ENCODE measurements at regions not wholly inside any gene's neighbourhood (a gene's known extent, or its start where the extent isn't known, plus 50 kb on each side); places are given as distances from the start of the nearest gene placed in this dataset.

DNA sequence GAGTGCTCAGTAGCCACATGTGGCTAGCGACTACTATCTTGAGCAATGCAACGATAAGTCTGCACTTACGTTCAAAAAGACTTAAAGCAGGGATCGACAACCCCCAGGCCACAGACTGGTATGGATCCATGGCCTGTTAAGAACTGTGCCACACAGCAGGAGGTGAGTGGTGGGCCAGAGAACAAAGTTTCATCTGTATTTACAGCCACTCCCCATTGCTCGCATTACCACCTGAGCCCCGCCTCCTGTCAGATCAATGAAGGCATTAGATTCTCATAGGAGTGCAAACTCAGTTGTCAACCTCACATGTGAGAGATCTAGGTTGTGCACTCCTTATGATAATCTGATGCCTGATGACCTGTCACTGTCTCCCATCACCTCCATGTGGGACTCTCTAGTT lies 103.6 kb upstream of the ZRANB2 start:
- no peak for DNase-seq (ENCODE audit: low read depth)
- in situ Hi-C loops (cut with HindIII; ENCODE audit: low sequenced_read_pairs), result no loop called here
- TF ChIP-seq, protein P1, sequence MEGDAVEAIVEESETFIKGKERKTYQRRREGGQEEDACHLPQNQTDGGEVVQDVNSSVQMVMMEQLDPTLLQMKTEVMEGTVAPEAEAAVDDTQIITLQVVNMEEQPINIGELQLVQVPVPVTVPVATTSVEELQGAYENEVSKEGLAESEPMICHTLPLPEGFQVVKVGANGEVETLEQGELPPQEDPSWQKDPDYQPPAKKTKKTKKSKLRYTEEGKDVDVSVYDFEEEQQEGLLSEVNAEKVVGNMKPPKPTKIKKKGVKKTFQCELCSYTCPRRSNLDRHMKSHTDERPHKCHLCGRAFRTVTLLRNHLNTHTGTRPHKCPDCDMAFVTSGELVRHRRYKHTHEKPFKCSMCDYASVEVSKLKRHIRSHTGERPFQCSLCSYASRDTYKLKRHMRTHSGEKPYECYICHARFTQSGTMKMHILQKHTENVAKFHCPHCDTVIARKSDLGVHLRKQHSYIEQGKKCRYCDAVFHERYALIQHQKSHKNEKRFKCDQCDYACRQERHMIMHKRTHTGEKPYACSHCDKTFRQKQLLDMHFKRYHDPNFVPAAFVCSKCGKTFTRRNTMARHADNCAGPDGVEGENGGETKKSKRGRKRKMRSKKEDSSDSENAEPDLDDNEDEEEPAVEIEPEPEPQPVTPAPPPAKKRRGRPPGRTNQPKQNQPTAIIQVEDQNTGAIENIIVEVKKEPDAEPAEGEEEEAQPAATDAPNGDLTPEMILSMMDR (IDR thresholded peaks at IDR 0.05; ENCODE audit: low read depth, low read length, missing control alignments), result no peak

DNA sequence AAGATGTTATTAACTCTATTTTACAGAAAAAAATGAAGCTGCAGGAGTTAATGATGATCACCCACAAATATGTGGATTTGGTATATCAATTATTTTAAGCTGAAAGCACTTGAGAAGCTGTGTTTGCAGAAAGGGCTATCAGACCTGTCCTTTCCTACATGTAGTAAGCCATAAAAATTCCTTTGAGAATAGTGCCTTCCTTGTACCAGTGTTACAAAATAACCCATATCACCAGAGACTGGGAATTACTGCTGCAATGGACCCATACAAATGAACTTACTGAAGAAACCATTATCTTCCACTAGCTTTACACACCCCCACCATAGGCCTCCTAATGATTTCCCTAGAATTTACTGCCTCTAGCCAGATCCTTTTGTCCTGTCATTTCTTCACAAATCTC lies 99.2 kb upstream of the ZRANB2 start:
- no peak for DNase-seq (ENCODE audit: low read depth)
- in situ Hi-C loops (cut with HindIII; ENCODE audit: low sequenced_read_pairs), result no loop called here
- TF ChIP-seq, protein P1 (IDR thresholded peaks at IDR 0.05; ENCODE audit: low read depth, low read length, missing control alignments), result no peak
- no peak overlapping the region for H3K4me3 ChIP-seq (ENCODE audit: low read depth, low read length)

More for the DNA sequence above, 103.6 kb upstream of the ZRANB2 start:
- no peak overlapping the region for H3K4me3 ChIP-seq (ENCODE audit: low read depth, low read length)

DNA sequence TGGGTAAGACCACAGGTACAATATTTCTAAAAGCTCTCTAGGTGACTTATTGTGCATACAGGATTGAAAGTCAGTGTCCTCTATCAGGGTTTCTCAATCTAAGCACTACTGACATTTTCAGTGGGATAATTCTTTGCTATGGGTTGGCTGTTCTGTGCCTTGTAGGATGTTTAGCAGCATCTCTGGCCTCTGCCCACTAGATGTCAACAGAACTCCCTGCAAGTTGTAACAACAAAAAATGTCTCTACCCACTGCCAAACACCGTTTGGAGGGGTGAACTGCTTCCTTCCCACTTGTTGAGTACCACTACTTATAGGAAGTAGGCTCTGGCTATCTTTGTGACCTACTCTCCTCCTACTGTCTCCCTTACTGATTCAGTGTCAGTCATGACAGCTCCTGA lies 90.1 kb upstream of the ZRANB2 start:
- no peak overlapping the region for H3K4me3 ChIP-seq (ENCODE audit: low read depth, low read length)
- in situ Hi-C loops (cut with HindIII; ENCODE audit: low sequenced_read_pairs), result no loop called here
- TF ChIP-seq, protein P1 (IDR thresholded peaks at IDR 0.05; ENCODE audit: low read depth, low read length, missing control alignments), result no peak
- no peak for DNase-seq (ENCODE audit: low read depth)

DNA sequence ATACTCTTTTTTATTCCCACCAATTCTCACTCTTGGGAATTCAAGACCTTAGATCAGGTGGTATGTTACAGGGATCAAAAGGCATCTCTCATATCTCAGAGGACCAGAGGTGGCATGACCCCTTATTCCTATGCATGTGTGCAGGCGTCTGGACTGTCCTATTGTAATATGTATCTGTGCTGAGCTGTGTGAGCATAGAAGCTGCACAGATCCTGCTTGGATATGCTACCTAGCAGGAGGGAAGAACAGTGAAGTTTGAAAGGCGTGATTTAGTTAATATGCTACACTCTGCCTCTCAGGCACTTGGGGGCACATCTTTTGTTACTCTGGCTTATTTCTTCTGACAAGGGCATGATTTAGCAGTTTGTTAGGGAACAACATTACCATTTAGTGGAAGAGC lies 86.7 kb upstream of the ZRANB2 start:
- in situ Hi-C loops (cut with HindIII; ENCODE audit: low sequenced_read_pairs), result no loop called here
- no peak for DNase-seq (ENCODE audit: low read depth)
- no peak overlapping the region for H3K4me3 ChIP-seq (ENCODE audit: low read depth, low read length)
- TF ChIP-seq, protein P1 (IDR thresholded peaks at IDR 0.05; ENCODE audit: low read depth, low read length, missing control alignments), result no peak

DNA sequence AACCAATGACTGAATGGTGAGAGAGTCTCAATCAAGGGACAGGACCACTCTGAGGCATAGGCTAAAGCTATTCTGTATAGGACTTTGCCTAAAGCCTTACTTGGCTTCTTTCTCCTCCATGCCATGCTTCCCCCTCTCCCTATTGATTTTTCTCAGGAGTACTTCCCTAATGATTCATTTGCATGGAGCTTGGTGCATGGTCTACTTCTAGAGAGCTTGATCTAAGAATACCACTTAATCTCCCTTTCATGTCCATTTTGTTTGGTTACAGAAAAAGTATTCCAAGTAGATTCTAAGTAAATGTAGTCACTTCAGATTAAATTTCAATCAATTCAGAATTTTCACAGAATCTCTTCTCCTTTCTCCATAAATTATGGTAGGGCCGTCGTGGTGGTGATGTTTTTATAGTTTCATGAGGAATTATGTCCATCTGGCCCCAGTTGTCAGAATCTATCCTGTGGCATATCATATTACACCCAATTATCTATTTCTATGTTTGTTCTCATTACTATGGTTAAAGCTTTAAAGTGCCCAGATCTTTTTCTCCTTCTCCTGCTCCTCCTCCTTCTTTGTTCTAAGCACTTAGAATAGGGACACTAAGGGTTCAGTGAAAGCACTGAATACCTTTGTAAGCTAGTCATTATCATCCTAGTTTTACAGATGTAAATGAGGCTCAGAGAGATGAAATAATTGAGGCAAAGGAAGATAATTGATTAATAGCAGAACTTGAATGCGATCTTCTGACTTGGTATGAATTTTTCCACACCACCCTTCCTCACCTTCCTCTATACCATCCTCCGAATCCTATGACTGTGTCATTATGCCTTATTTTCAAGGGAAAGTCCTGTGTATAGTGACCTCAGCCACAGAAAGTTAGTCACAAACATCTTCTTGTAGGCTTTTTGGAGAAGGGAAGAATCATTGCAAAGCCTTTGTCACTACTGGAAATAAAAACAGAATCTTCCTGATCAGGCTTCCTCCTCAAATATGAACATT lies 85.6 kb upstream of the ZRANB2 start:
- H3K4me3 ChIP-seq (ENCODE audit: low read depth, low read length), result no peak overlapping the region
- DNase-seq (ENCODE audit: low read depth), result no peak
- in situ Hi-C loops (cut with HindIII; ENCODE audit: low sequenced_read_pairs), result no loop called here
- TF ChIP-seq, protein P1 (IDR thresholded peaks at IDR 0.05; ENCODE audit: low read depth, low read length, missing control alignments), result no peak

DNA sequence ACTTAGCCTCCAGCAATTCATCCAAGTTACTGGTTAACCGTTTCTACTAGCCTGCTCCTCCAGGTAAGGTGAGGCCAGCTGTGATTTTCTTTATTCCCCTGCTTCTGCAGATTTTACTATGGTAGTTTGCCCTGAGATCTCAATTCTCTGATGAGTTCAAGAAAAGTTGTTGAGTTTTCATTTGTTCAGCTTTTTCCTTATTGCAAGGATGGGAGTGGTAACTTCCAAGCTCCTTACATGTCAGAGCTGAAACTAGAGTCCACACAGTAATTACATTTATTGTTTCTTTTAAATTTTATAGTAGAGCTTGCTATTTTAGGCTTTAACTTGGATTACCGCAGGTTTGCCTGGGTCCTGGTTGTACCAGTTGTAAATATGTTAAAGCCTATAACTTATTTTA lies 76.9 kb upstream of the ZRANB2 start:
- DNase-seq (ENCODE audit: low read depth), result no peak
- TF ChIP-seq, protein P1 (IDR thresholded peaks at IDR 0.05; ENCODE audit: low read depth, low read length, missing control alignments), result no peak
- in situ Hi-C loops (cut with HindIII; ENCODE audit: low sequenced_read_pairs), result no loop called here
- no peak overlapping the region for H3K4me3 ChIP-seq (ENCODE audit: low read depth, low read length)
